Breast epithelium (tissue), 4 donors: ENCODE measurements at regions not wholly inside any gene's neighbourhood (a gene's known extent, or its start where the extent isn't known, plus 50 kb on each side); places are given as distances from the start of the nearest gene placed in this dataset.
A peak's percentile ranks its signal among the peaks of the same experiment; 100 is the strongest.

Experiments used
- DNase-seq, 2 donors: peaks; one replicate each; pipeline ENCODE4 v3.0.0-alpha.2; 2019; ENCODE audit warnings: low spot score in 2 of 2
- H3K27ac ChIP-seq, 2 donors: fragments of 200-600 bp; sonication (generic) in 1 of 2; one replicate each; pipeline ENCODE4 v1.5.1; 2016 to 2019; ENCODE audit warnings: mild to moderate bottlenecking in 1 of 2
- H3K27me3 ChIP-seq, 2 donors: fragments of 200-600 bp; sonication (generic) in 1 of 2; one replicate each; pipeline versions ENCODE4 v1.5.1 to v1.6.0; 2017 to 2019; ENCODE audit warnings: control low read depth in 1 of 2, mild to moderate bottlenecking in 1 of 2
- H3K36me3 ChIP-seq: fragments of 200-600 bp; one replicate; pipeline ENCODE4 v1.5.1; 2019
- H3K4me1 ChIP-seq, 2 donors: fragments of 200-600 bp; sonication (generic); one replicate each; pipeline ENCODE4 v1.5.1; 2016 to 2019; ENCODE audit warnings: control low read depth in 1 of 2
- H3K4me3 ChIP-seq, 3 donors: fragments of 200-600 bp; sonication (generic); 1 replicate in 2 of 3; 2 replicates in 1 of 3; pipeline ENCODE4 v1.5.1; 2016 to 2019; ENCODE audit warnings: mild to moderate bottlenecking in 3 of 3, moderate library complexity in 2 of 3
- H3K9me3 ChIP-seq, 2 donors: fragments of 200-600 bp; sonication (generic) in 1 of 2; one replicate each; pipeline ENCODE4 v1.5.1; 2016 to 2019; ENCODE audit warnings: control low read depth in 1 of 2
- POLR2A ChIP-seq: fragments of 450-650 bp; IDR thresholded peaks from one replicate; pipeline ENCODE4 v1.6.1; 2016; ENCODE audit warnings: antibody characterized with exemption, mild to moderate bottlenecking, moderate library complexity
- POLR2AphosphoS5 ChIP-seq, 3 donors: sonication (generic); formaldehyde crosslinking; IDR thresholded peaks; one replicate each; pipeline ENCODE4 v1.6.1; 2017; ENCODE audit warnings: antibody characterized with exemption in 3 of 3
- intact Hi-C: fragments of 100-400 bp; cut with DNase I; formaldehyde crosslinking; loops from one replicate; pipeline ENCODE4 v1.15.1; 2023; ENCODE audit warnings: low total_unique reads
- TF ChIP-seq, protein P1 (sequence below), 3 donors: fragments of 450-650 bp; IDR thresholded peaks; one replicate each; pipeline ENCODE4 v1.5.1; 2016 to 2017; ENCODE audit warnings: antibody characterized with exemption in 3 of 3, mild to moderate bottlenecking in 3 of 3, moderate library complexity in 3 of 3

DNA sequence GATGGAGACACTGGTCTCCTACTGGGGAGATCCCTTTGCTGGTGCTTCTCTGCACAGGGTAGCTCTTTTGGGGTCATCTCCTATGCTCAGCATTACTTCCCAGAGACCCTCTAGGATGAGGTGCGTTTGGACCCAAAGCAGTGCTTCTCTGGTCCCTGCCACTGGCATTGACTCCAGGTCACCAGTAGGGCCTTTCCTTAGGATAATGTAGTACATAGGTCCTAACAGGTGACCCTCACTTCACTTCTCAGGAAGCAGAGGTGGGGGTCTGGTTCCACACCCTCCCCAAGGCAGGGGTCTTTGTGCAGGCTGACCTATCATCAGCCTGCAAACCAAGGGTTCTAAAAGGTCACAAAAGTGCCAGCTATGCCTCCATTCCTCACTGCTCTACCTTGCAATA is 145.8 kb upstream of the HS6ST1 start:
- no peak for TF ChIP-seq POLR2A
- TF ChIP-seq, protein P1, sequence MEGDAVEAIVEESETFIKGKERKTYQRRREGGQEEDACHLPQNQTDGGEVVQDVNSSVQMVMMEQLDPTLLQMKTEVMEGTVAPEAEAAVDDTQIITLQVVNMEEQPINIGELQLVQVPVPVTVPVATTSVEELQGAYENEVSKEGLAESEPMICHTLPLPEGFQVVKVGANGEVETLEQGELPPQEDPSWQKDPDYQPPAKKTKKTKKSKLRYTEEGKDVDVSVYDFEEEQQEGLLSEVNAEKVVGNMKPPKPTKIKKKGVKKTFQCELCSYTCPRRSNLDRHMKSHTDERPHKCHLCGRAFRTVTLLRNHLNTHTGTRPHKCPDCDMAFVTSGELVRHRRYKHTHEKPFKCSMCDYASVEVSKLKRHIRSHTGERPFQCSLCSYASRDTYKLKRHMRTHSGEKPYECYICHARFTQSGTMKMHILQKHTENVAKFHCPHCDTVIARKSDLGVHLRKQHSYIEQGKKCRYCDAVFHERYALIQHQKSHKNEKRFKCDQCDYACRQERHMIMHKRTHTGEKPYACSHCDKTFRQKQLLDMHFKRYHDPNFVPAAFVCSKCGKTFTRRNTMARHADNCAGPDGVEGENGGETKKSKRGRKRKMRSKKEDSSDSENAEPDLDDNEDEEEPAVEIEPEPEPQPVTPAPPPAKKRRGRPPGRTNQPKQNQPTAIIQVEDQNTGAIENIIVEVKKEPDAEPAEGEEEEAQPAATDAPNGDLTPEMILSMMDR (IDR thresholded peaks at IDR 0.05) = no peak
- TF ChIP-seq POLR2AphosphoS5 (IDR thresholded peaks at IDR 0.05) = no peak
- Histone ChIP-seq H3K4me3 (no peak overlapping the region), H3K9me3 (peaks cover 14 to 16% of the 10 kb centered on the region in 2 donors), H3K27me3 (no peaks in the 10 kb centered on the region), H3K27ac (no peak overlapping the region), H3K36me3 (no peaks in the 10 kb centered on the region), H3K4me1 (no peaks in the 10 kb centered on the region)
- DNase-seq = no peak
- intact Hi-C loops = no loop called here

DNA sequence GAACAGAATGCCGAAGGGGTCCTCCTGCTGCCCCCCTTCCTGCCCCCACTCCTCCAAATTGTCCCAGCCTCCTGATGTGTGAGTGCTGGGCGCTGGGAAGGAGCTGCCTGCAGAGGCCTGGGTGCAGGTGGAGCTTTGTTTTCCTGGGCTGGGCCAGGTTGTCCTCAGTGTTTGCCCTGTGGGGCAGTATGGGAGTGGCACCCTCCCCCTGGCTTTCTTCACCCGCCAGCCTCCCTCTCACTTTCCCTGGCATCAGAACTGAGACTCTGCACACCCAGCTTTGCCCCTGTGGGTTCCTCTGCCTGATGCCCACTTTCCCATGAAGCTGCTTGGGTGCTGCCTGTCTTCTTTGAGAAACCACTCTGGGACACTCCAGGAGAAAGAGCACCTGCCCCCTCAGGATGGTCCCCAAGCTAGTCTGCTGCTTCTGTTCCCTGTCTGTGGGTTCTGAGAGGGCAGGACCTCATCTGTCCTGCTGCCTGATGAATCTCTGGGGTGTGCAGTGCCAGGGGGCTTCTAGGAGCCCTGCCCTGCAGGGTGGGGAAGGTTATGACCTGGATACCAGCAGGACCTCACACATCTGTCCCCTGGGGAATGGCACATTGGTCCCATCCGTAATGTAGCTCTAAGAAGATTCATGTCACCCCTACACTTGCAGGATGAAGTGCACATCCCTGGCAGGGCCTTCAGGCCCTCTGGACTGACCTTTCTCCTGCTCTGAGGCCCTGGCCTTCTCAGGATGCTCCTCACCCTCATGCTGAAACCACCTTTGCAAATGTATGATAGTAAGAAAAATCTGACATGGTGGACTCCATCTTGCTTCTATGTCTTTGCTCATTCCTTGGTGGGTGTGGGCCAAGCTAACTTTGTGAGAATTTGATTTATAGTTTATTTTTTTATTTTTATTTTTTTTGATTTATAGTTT is 146.8 kb upstream of the HS6ST1 start:
- H3K4me1 ChIP-seq = no peaks in the 10 kb centered on the region
- H3K27me3 ChIP-seq = no peaks in the 10 kb centered on the region
- no peak overlapping the region for H3K4me3 ChIP-seq
- DNase-seq = no peak
- TF ChIP-seq POLR2AphosphoS5 (IDR thresholded peaks at IDR 0.05) (no peak), POLR2A (no peak)
- TF ChIP-seq, protein P1 (IDR thresholded peaks at IDR 0.05) = no peak
- no peak overlapping the region for H3K27ac ChIP-seq
- intact Hi-C loops = no loop called here
- H3K9me3 ChIP-seq = peaks cover 24% of the 10 kb centered on the region in 2 donors
- no peaks in the 10 kb centered on the region for H3K36me3 ChIP-seq

DNA sequence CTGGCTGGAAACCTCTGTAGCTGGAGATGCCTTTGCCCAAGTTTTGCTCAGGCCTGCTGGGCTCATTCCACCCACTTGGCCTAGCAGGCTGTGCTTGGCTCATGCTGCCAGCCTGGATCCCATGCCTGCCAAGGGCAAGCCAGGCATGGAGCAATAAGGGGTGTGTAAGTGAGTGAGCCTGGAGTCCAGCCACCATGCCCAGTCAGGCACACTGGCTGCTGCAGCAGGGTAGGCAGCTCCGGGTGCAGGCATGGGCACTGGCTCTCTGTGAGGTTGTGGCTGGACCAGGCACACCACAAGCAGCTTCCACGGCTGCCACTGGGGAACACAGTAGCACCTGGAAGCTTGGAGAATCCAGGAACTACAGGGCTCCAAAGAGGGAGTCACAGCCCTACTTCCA is 147.7 kb upstream of the HS6ST1 start:
- peak in 1 of 2 donors; percentile 82 for DNase-seq
- Histone ChIP-seq H3K9me3 (peaks cover 17 to 24% of the 10 kb centered on the region in 2 donors), H3K4me1 (no peaks in the 10 kb centered on the region), H3K4me3 (no peak overlapping the region), H3K36me3 (no peaks in the 10 kb centered on the region), H3K27ac (no peak overlapping the region), H3K27me3 (no peaks in the 10 kb centered on the region)
- intact Hi-C loops = no loop called here
- TF ChIP-seq POLR2AphosphoS5 (IDR thresholded peaks at IDR 0.05) (no peak), POLR2A (no peak)

DNA sequence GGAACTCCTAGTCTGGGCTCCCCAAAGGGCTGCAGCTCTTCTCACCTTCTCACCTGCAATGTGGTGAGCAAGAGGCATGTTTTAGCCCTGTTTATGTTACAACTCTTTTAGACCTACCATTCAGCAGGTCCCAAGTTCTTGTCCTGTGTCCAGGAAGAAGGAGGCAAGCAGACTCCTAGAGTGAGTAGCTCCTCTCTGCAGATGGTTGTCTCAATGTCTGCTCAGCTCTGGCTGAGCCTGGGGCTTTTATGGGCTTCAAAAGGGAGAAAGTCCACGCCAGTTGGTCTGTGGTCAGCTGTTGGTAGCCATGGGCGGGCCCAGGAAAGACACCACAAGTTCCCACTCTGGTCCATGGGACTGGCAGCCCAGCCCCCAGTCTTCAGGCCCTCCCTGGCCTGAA is 148.1 kb upstream of the HS6ST1 start:
- Histone ChIP-seq H3K9me3 (peaks cover 17 to 24% of the 10 kb centered on the region in 2 donors), H3K36me3 (no peaks in the 10 kb centered on the region), H3K4me1 (no peaks in the 10 kb centered on the region), H3K27me3 (no peaks in the 10 kb centered on the region), H3K27ac (no peak overlapping the region), H3K4me3 (no peak overlapping the region)
- no peak for DNase-seq
- TF ChIP-seq, protein P1 (IDR thresholded peaks at IDR 0.05) = no peak
- TF ChIP-seq POLR2A (no peak), POLR2AphosphoS5 (IDR thresholded peaks at IDR 0.05) (no peak)
- intact Hi-C loops = no loop called here

DNA sequence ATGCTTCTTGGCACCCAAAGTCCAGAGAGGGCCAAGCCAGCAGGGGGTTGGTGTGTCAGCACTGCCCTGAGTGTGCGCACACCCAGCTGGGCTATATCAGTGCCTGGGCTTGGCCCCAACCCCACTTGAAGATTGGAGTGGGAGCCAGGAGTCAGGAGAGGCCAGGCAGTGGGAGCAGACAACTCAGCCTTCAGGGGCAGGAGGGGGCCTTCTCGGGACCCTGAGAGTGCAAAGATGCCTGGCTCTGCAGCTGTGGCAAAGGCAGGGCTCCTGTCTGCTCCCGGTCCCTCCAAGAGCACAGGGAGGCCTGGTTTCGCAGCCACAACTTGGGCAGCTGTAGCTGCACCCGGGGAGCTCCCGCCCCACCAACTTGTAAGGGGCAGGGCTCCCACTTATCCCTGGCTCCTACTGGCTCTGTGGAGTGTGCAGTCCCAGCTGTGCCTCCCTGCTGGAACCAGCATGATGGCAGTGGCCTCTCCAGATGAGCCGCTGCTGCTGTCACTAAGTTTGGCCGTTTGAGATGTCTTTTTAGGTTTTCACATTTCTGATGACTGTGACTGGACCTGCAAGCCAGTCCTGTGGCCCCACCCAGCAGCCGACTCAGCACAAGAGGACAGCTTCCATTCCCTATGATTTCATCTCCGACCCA is 148.8 kb upstream of the HS6ST1 start:
- H3K4me1 ChIP-seq = no peaks in the 10 kb centered on the region
- TF ChIP-seq POLR2A (no peak), POLR2AphosphoS5 (IDR thresholded peaks at IDR 0.05) (no peak)
- TF ChIP-seq, protein P1 (IDR thresholded peaks at IDR 0.05) = no peak
- H3K36me3 ChIP-seq = no peaks in the 10 kb centered on the region
- H3K27me3 ChIP-seq = no peaks in the 10 kb centered on the region
- peaks cover 17 to 24% of the 10 kb centered on the region in 2 donors for H3K9me3 ChIP-seq
- no peak overlapping the region for H3K4me3 ChIP-seq
- DNase-seq = no peak
- intact Hi-C loops = no loop called here
- H3K27ac ChIP-seq = no peak overlapping the region
